Neural crest cell (in vitro differentiated cells): ENCODE measurements at regions not wholly inside any gene's neighbourhood (a gene's known extent, or its start where the extent isn't known, plus 50 kb on each side); places are given as distances from the start of the nearest gene placed in this dataset.

Source experiments
- DNase-seq: peaks from one replicate; pipeline ENCODE4 v3.0.0; 2021; ENCODE audit warnings: low read depth, mixed read lengths, low spot score
- H3K27ac Mint-ChIP-seq: one replicate; pipeline ENCODE4 v1.8.0; 2021; ENCODE audit warnings: mild to moderate bottlenecking, mixed read lengths; ENCODE audit not compliant: unreplicated experiment
- H3K27me3 Mint-ChIP-seq: 2 replicates; pipeline ENCODE4 v1.8.0; 2021; ENCODE audit warnings: low read depth, mild to moderate bottlenecking, mixed read lengths
- H3K36me3 Mint-ChIP-seq: 2 replicates; pipeline ENCODE4 v1.8.0; 2021; ENCODE audit warnings: low read depth, mild to moderate bottlenecking, mixed read lengths
- H3K4me1 Mint-ChIP-seq: 2 replicates; pipeline ENCODE4 v1.8.0; 2021; ENCODE audit warnings: mixed read lengths
- H3K4me3 Mint-ChIP-seq: one replicate; pipeline ENCODE4 v1.8.0; 2021; ENCODE audit warnings: mild to moderate bottlenecking, mixed read lengths
- H3K9me3 Mint-ChIP-seq: 2 replicates; pipeline ENCODE4 v1.8.0; 2021; ENCODE audit warnings: mixed read lengths
- CTCF ChIP-seq: fragments of 200-600 bp; sonication (generic); conservative IDR thresholded peaks from 2 replicates; pipeline ENCODE4 v1.5.0; 2021; ENCODE audit warnings: antibody characterized with exemption, mild to moderate bottlenecking

GRCh38 chr2:33904801-33905200 lies 305.7 kb upstream of the FAM98A start:
- H3K36me3 Mint-ChIP-seq = no peaks in the 10 kb centered on the region
- no peaks in the 10 kb centered on the region for H3K4me1 Mint-ChIP-seq
- no peak for TF ChIP-seq CTCF
- H3K4me3 Mint-ChIP-seq = no peak overlapping the region
- no peak for DNase-seq
- H3K27me3 Mint-ChIP-seq = no peaks in the 10 kb centered on the region
- H3K9me3 Mint-ChIP-seq = peaks cover 10% of the 10 kb centered on the region
- no peak overlapping the region for H3K27ac Mint-ChIP-seq

- Mint-ChIP-seq H3K9me3 (peaks cover 6% of the 10 kb centered on the region), H3K36me3 (no peaks in the 10 kb centered on the region), H3K4me1 (no peaks in the 10 kb centered on the region), H3K27ac (no peak overlapping the region), H3K27me3 (no peaks in the 10 kb centered on the region), H3K4me3 (no peak overlapping the region)
- no peak for DNase-seq
- TF ChIP-seq CTCF = no peak
Measured at GRCh38 chr2:33903701-33904100, 304.6 kb upstream of the FAM98A start.

- H3K36me3 Mint-ChIP-seq = no peaks in the 10 kb centered on the region
- no peak for TF ChIP-seq CTCF
- peaks cover 6% of the 10 kb centered on the region for H3K9me3 Mint-ChIP-seq
- peak overlapping the region; percentile 30 for H3K27ac Mint-ChIP-seq
- H3K27me3 Mint-ChIP-seq = no peaks in the 10 kb centered on the region
- no peak overlapping the region for H3K4me3 Mint-ChIP-seq
- H3K4me1 Mint-ChIP-seq = no peaks in the 10 kb centered on the region
- DNase-seq = no peak
Measured at GRCh38 chr2:33903215-33903614, 304.1 kb upstream of the FAM98A start.

- no peaks in the 10 kb centered on the region for H3K27me3 Mint-ChIP-seq
- no peak overlapping the region for H3K4me3 Mint-ChIP-seq
- TF ChIP-seq CTCF = no peak
- DNase-seq = no peak
- no peaks in the 10 kb centered on the region for H3K36me3 Mint-ChIP-seq
- no peaks in the 10 kb centered on the region for H3K4me1 Mint-ChIP-seq
- peaks cover 10% of the 10 kb centered on the region for H3K9me3 Mint-ChIP-seq
- no peak overlapping the region for H3K27ac Mint-ChIP-seq
Measured at GRCh38 chr2:33900610-33901009, 301.5 kb upstream of the FAM98A start.

- TF ChIP-seq CTCF = no peak
- Mint-ChIP-seq H3K4me3 (no peak overlapping the region), H3K27ac (no peak overlapping the region), H3K27me3 (no peaks in the 10 kb centered on the region), H3K36me3 (no peaks in the 10 kb centered on the region), H3K4me1 (no peaks in the 10 kb centered on the region), H3K9me3 (peaks cover 10% of the 10 kb centered on the region)
- DNase-seq = no peak
Measured at GRCh38 chr2:33897741-33898140, 298.6 kb upstream of the FAM98A start.

- peaks cover 6% of the 10 kb centered on the region for H3K9me3 Mint-ChIP-seq
- no peak for DNase-seq
- no peaks in the 10 kb centered on the region for H3K36me3 Mint-ChIP-seq
- H3K27me3 Mint-ChIP-seq = no peaks in the 10 kb centered on the region
- H3K4me3 Mint-ChIP-seq = no peak overlapping the region
- no peaks in the 10 kb centered on the region for H3K4me1 Mint-ChIP-seq
- no peak overlapping the region for H3K27ac Mint-ChIP-seq
- TF ChIP-seq CTCF = no peak
Measured at GRCh38 chr2:33893824-33894223, 294.7 kb upstream of the FAM98A start.
